ENCODE measurements at regions not wholly inside any gene's neighbourhood (a gene's known extent, or its start where the extent isn't known, plus 50 kb on each side); places are given as distances from the start of the nearest gene placed in this dataset.

- TF ChIP-seq ZNF518A (tag by site-specific recombination; conservative IDR thresholded peaks at IDR 0.05; ENCODE audit: low read depth) (no peak), PRDM10 (tag by site-specific recombination; IDR thresholded peaks at IDR 0.05) (no peak), ZNF223 (tag by site-specific recombination; IDR thresholded peaks at IDR 0.05) (no peak), ZNF677 (tag by site-specific recombination; IDR thresholded peaks at IDR 0.05) (no peak), EGR2 (tag by site-specific recombination; IDR thresholded peaks at IDR 0.05; ENCODE audit: low read depth) (no peak), ZNF239 (tag by site-specific recombination; IDR thresholded peaks at IDR 0.05) (no peak), MEIS1 (CRISPR knock-in tag; IDR thresholded peaks at IDR 0.05; ENCODE audit: borderline replicate concordance) (no peak), ZNF560 (tag by site-specific recombination; IDR thresholded peaks at IDR 0.05; ENCODE audit: borderline replicate concordance) (no peak), KLF9 (tag by site-specific recombination; IDR thresholded peaks at IDR 0.05; ENCODE audit: low read depth) (no peak), ZNF16 (tag by site-specific recombination; IDR thresholded peaks at IDR 0.05; ENCODE audit: low read depth) (no peak)
Observed at GRCh38 chr16:13307255-13307654, 405.9 kb downstream of the SHISA9 start (continued).

- H3K36me3 ChIP-seq (ENCODE audit: control insufficient read depth in 2 of 2, insufficient read depth in 1 of 2, low read length in 2 of 2) = no peaks in the 10 kb centered on the region
- no peaks in the 10 kb centered on the region for H3K4me1 ChIP-seq (ENCODE audit: control insufficient read depth, insufficient read depth, low read length)
- no peaks in the 10 kb centered on the region for H3K9me3 ChIP-seq (ENCODE audit: control insufficient read depth, insufficient read depth, low read depth, low read length)
- ChIA-PET POLR2A (no interaction called here), CTCF (no interaction called here)
- H3K4me3 ChIP-seq (ENCODE audit: low read depth, low read length) = no peak overlapping the region
- no peak overlapping the region for H3K27ac ChIP-seq (ENCODE audit: extremely low read depth, low read depth, low read length)
- TF ChIP-seq KLF1 (tag by site-specific recombination; IDR thresholded peaks at IDR 0.05) (no peak), ZNF148 (tag by site-specific recombination; IDR thresholded peaks at IDR 0.05; ENCODE audit: borderline replicate concordance) (no peak), ZNF19 (tag by site-specific recombination; IDR thresholded peaks at IDR 0.05; ENCODE audit: low read depth) (no peak), REST (tag by site-specific recombination; IDR thresholded peaks at IDR 0.05) (no peak), ZNF658 (tag by site-specific recombination; IDR thresholded peaks at IDR 0.05) (no peak), ZNF513 (tag by site-specific recombination; IDR thresholded peaks at IDR 0.05) (no peak), ZNF670 (tag by site-specific recombination; IDR thresholded peaks at IDR 0.05; ENCODE audit: low read depth) (no peak), BCL11B (tag by site-specific recombination; IDR thresholded peaks at IDR 0.05; ENCODE audit: low read depth) (no peak), ZNF311 (tag by site-specific recombination; IDR thresholded peaks at IDR 0.05; ENCODE audit: borderline replicate concordance) (no peak), ZNF561 (tag by site-specific recombination; IDR thresholded peaks at IDR 0.05; ENCODE audit: borderline replicate concordance) (no peak), ZNF549 (tag by site-specific recombination; IDR thresholded peaks at IDR 0.05) (no peak)
Observed at GRCh38 chr16:13307851-13308250, 406.5 kb downstream of the SHISA9 start.
